Embryonic facial prominence (tissue), 1 donor: ENCODE measurements at regions not wholly inside any gene's neighbourhood (a gene's known extent, or its start where the extent isn't known, plus 50 kb on each side); places are given as distances from the start of the nearest gene placed in this dataset.
"Not testable (repeated sequence)": the region's sequence is repeated elsewhere in the genome, so short reads cannot be mapped to it uniquely, and the experiment has no call there.

Source experiments
- DNase-seq: peaks from one replicate; pipeline ENCODE4 v3.0.0-alpha.2; 2016; ENCODE audit errors: extremely low spot score

DNA sequence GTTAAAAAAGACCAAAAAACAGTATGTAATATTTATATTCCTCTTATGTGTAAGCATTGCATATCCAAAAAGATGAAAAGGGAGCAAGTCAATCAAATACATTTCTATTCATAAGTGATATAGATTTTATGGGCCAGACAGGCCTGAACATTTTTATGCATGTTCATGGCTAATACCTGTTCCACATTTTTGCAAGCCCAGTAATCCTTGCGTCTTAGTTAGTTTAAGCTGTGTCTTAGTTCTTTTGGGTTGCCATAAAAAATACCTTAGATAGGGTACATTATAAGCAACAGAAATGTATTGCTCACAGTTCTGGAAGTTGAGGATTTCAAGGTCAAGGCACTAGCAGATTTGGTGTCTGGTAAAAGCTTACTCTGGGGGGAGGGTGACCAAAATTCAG lies 342.1 kb downstream of the TAF11L14 start:
- DNase-seq, result no peak

DNA sequence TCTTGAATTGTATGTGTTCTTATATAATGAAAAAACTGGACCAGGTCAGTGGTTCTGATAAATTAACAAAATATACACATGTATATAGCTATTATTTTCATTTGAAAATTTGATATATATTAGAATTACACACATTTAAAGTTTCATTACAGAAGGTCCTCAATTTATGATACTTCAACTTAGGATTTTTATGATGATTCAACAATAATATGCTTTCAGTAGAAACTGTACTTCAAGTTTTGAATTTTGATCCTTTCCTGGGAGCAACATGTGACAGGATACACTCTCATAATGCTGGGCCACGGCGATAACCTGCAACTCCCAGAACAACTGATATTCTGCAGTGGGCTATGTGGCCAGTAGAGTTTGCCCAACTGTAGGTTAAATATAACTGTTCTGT lies 344.7 kb downstream of the TAF11L14 start:
- no peak for DNase-seq

DNA sequence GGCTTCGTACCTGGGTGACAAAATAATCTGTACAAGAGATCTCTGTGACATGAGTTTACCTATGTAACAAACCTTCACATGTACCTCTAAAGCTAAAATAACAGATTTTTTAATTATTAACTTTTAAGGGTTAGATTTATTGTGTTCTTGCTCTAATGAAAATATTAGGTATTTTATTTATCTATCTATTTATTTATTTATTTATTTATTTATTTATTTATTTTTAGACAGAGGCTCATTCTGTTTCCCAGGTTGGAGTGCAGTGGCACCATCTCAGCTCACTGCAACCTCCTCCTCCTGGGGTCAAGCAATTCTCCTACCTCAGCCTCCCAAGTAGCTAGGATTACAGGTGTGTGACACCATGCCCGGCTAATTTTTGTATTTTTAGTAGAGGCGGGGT lies 348.4 kb downstream of the TAF11L14 start:
- DNase-seq, result not testable (repeated sequence)

DNA sequence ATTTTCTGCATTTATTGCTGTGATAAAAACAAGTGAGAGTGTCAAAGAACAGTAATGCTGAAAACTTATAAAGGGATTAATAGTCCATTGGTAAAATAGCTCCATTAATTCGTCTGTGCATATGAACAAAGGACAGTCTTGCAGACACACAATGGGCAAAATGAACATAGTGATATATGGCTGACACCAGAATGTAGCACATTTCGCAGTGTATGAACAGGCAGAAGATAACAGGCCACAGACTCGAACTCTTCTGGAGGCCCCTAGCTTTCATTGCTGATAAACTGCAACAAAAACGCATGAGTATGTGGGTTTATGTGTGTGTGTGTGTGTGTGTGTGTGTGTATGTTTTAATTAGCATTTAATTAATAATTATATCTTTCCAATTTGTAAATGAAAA lies 354.8 kb downstream of the TAF11L14 start:
- no peak for DNase-seq

DNA sequence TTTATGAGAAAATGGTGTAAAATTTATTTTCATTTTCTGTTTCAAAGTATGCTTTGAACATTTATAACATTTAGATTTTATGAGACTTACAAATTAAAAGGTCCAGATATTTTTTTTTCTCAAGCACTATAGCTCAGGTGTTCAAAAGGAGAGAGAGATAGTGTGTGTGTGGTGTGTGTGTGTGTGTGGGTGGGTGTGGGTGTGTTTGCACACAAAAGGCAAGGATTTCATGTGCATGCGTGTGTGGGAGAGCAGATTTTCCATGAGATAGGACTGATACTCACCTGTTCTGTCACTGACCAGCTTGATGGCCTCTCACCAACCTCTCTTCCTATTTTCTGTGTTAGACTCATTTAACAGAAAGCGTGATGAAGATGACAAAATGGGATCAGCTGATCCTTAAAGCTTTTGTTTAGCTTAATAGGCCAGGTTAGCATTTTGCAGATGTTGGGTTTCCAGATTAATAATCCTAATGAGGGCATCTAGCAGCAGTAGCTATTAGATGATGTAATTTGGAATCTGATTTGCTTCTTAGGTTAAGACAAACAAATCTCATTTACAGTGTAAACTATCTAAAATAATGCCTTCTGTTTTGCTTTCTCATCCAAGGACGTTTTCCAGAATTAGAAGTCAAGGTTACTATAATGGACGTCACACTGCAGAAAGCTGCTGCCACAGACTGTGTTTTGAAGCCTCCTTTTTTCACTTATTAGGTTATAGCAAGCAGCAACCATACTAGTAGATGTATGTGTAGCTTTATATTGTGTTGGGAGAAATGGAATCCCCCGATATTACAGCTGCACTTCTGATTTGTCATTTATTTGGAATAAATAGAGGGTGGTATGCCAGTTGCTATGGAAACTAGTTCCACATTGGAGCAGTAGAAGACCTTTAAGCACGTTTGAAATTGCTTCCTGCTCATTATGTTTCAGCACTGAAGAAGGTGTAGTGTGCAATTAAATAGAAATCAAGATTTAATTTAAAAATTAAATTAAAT lies 355.6 kb downstream of the TAF11L14 start:
- DNase-seq, result no peak

DNA sequence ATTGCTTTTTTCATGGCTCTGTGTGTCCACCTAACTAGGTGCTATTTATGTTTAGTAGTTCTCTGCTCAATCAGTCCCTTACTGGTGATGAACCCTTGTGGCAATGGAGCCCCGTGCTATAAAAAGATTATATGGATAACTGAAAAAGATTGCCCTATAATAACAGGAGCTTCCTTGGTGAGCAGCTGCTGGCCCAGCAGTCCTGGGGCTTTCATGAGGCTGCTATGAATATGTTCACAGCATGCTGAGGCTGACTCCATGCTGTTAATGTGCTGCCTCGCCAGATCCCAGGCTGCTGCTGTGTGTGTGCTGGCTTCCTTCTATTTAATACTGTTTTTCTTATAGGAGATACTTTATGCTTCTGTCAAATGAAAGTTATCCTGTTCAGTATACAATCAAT lies 357.5 kb downstream of the TAF11L14 start:
- no peak for DNase-seq

DNA sequence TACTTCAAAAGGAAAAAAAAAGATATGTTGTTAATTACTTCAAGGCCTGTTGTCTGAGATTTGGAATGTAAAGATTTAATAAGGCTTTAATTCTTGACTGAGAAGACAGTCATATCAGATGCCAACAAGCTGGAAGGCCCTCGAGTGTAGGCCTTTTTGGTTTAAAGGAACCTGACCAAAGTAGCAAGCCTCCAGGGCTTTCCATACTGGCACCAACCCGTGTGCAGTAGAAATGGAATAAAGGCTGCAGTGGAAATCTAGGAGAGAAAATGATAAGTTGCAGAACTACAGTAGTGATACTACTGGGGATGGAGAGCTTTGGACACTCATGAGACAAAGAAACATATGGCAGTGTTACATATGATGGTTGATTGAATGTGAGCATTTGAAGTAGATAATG lies 358.0 kb downstream of the TAF11L14 start:
- no peak for DNase-seq

DNA sequence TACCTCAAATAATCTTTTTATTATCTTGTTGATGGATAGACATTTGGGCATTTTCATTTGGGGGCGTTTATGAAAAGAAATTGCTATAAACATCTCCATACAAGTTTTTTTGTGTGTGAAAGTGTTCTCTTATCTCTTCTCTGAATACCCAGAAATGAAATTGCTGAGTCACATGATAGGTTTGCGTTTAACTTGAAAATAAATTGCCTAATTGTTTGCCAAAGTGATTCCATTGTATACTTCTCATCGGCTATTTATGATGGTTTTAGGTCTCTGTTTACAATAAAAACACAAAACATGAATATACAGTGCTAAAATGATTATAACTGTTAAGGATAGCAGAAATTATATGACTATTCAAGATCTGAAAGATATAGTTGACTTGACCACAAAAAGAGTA lies 361.7 kb downstream of the TAF11L14 start:
- no peak for DNase-seq

DNA sequence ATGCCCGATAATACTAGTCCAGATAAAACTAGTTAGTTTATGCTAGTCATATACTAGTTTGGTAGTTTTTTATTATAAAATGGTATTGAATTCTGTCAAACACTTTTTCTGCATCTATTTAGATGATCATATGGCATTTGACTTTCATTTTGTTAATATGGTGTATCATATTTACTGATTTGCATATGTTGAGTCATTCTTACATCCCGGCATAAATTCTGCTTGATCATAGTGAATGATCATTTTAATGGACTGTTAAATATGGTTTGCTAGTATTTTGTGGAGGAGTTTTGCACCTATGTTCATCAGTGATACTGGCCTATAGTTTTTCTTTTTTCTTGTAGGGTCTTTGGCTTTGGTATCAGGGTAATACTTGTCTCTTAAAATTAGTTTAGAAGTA lies 365.6 kb downstream of the TAF11L14 start:
- no peak for DNase-seq

DNA sequence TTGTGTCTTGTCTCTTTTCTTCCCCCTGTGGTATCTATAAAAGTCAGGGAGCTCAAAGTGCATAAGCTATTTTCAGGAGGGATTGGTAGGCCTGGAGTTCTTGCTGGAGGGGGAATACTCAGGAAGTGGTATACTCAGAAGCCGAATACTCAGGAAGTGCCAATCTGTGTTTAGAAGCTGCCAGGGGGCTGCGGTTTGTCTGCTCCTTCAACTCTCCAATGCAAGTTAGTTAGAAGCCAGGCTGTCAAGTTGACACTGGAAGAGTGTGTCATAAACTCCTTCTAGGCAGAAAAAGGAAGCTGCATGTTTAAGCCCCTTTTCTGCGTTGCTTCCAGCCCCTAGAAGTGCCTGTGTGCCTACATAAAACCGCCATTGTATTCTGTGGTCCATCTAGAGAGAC lies 366.5 kb downstream of the TAF11L14 start:
- no peak for DNase-seq

DNA sequence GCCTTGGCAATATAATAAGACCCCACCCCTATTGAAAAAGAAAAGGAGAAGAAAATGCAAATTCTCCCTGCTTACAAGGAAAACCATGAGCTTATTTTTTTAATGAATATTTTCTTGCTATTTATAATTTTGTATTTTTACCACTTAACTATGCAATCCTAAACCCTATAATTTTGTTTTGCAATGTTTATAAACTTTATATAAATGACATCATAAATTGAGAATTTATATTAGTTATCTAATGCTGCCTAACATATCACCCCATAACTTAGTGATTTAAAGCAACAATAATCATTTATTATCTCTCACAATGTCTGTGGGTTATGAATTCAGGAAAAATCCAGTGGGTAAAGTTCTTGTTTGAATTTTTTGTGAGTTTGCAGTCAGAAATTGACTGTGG lies 369.1 kb downstream of the TAF11L14 start:
- no peak for DNase-seq

DNA sequence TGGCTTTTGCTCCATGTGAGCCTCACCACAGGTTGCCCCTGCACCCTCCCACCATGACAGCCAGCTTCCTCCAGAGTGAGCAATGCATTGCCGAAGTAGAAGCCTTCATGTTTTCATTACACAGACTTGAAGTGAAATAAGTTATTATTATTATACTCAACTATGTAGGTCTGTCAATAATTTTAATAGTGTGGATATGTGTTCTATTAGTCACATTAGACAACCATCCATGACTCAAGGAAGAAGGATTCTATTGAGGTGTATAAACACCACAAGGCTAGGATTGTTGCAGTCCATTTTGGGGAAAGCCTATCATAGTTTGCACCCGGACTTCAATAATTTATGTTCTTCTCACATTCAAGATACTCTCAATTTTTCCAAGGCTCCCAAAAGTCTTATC lies 369.5 kb downstream of the TAF11L14 start:
- DNase-seq, result no peak

DNA sequence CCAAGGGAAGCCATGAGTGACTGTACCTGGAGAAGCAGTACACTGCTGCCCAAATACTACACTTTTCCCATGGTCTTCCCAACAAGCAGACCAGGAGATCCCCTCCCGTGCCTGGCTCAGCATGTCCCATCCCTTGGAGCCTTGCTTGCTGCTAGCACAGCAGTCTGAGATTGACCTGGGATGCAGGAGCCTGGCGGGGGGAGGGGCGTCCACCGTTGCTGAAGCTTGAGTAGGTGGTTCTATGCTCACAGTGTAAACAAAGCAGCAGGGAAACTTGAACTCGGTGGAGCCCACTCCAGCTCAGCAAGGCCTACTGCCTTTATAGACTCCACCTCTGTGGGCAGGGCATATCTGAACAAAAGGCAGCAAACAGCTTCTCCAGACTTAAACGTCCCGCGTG lies 372.0 kb downstream of the TAF11L14 start:
- not testable (repeated sequence) for DNase-seq

DNA sequence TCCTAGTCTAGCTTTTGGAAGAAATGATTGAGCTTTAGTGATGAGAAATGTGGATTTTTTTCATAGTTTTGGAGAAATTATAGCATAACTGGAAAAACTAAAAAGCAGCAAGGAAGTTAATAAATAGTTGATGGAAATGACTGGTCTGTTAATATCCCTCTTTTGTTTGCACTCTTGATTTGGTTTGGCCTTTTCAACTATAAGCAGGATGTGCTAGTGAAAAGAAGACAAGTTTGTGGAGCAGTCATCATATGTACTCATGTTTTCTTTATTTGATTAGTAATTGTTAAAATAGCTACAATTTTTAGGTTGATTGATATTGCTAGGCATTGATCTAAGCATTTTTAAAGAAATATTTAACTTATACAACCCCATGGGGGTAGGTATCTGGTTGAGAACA lies 374.7 kb downstream of the TAF11L14 start:
- DNase-seq, result no peak

DNA sequence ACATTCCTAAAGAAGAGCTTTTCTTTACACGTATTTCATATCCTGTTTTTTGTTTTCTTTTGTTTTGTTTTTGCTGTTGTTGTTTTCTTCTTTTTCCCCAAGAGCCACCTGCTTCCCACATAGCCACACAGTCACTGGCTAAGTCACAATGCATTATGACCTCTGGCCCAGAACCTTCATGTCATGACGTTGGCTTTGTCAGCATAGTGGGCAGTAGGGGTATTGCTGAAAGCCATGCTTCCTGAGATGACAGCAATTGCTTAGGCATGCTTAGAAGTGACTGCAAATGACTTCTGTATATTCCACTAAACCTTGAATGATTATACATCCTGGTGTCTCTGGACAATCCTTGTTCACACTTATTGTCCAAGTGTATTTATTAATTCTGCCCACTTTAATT lies 375.8 kb downstream of the TAF11L14 start:
- DNase-seq, result no peak

DNA sequence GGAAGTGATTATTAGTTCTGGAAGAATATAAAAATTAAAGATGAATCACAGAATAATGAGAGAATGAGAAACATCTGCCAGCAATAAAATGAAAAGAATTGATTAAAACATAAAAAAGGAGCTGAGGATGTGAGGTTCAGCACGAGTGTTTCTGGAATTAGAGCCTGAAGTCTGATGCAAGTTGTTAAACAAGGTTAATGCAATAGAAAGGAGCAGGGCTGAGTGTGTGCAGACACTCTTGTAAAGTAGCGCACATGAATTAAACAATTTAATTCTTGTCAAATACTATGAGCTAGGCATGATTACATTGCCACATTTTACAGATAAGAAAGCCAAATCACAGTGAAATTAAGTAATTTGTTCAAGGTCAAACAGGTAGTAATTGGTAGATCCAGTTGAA lies 384.2 kb downstream of the TAF11L14 start:
- no peak for DNase-seq

DNA sequence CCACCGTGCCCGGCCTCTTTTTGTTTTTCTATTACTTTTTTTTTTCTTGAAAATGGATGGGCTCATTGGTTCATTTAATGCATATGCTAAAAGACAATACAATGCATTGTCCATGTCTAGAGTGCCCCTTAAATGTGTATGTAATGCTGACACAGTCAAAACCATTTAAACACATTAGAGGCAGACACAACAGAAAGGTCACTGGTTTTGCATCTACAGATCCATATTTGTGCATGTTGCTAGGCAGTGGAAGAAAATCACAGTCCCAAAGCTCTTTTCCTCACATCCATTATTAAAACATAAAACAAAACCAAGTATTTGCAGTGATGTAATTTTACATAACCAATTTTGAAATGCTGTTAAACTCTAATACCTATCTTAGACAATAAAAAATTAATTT lies 389.0 kb downstream of the TAF11L14 start:
- DNase-seq, result no peak

DNA sequence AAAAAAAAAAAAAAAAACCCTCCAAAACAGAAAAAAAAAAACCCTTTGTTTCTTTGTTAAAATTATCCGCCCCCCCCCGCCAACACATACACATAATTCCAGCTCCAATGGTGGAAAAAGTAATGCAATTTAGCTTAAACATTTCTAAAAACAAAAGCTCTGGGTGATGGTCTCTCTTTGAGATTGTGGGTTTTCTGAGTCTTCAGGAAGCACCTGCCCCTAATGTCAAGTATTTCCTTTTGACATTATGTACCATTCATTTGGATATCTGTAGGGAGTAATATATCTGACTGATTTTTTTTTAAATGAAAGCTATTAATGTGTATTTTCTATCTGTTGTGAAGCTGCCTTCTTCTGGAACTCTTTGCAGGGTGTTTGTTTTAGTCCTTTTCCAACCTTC lies 389.7 kb downstream of the TAF11L14 start:
- no peak for DNase-seq

DNA sequence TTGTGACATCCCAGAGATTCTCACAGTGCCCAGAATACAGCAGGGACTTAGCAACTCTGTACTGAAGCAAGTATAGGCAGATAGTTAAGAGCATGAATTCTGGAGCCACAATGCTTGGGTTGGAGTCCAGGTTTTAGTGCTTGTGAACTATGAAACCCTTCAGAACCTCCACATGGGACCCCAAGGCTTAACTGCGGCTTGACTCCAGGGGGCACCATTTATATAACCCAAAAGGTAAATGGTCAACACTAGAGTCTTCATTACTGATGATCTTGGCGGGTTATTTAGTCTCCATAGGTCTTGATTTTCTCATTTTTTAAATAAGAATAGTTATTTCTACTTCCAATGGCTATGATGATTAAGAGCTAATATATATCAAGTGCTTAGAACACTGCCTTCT lies 390.3 kb downstream of the TAF11L14 start:
- DNase-seq, result no peak

DNA sequence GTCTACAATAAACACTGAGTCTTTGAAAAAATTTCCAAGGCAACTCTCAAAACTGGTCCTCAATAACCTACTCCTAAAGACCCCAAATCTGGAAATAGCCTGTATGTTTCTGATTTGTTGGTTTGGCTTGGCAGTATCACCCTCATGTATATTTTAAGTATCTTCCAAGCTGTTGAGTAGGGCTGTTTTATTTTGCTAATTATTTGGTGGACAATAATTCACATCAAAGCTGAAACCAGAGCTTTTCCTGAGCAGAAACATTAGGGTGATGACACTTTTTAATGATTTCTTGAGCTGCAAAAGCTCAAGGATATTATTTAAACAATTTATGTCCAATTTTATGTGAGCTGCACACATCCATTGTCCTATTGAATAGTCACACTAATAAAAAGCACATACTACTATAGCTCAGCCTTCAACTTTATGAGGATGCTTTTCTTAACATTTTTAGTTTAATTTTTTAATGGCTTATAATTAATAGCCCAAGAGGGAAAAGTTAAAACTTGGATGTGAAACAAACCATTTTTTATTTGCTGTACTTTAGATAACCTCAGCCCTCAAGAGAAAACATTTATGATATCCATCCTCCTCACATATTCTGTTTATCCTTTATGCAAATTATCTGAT lies 393.1 kb downstream of the TAF11L14 start:
- DNase-seq, result no peak

DNA sequence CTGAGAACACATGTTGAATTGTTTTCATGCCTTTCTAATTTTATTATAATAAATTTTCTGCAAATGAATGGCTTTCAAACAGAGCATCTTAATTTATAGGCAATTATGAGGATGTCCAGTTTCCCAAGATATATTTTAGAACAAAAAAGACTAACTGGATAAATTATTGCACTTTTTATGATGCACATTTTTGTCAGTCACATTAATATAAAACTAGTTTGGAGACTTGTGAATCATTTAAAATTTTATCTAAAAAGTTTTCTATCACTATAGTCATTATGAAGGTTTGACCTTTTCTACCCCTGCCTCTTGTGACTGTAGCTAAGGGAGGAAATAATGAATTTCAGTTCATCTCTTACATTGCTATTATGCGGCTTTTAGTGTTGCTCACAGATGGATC lies 393.8 kb downstream of the TAF11L14 start:
- DNase-seq, result no peak

DNA sequence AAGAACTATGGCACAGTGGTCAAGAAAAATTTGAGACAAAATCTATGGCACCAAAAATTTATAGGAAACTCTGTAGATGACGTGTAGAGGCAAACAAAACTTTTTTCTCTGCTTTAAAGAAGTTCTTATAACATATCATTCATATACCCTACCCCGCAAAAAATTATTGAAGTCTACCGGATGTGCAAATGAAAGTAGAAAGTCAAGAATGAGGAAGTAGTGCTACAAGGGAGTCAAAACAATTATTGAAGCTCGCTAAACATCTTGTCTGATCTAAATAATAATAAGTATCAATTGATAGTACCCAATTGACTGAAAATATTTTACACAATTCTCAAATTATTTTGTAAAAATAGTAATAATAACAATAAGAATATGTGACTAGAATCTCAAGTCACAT lies 398.5 kb downstream of the TAF11L14 start:
- no peak for DNase-seq

DNA sequence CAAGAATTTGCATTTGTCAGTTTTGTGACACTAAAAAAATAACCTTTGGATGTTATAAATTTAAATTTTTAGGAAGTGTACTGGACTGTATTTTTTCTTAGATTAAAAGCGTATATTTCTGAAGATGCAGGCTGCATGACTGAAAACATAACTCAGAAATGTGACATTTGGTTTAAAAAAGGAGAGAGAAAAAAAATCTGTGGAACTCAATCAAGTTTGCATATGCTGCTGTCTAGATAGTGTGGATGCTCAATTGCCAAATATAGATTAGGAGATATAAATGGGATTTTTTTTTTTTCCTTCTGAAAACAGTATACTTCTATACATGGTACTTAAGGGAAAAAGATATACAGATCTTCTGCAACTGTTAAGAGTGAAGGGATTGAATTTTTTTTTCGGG lies 402.3 kb downstream of the TAF11L14 start:
- DNase-seq, result no peak
